Keratinocyte (primary cell): ENCODE measurements at regions not wholly inside any gene's neighbourhood (a gene's known extent, or its start where the extent isn't known, plus 50 kb on each side); places are given as distances from the start of the nearest gene placed in this dataset.

Source experiments
- DNase-seq: peaks from one replicate; pipeline ENCODE4 v3.0.0-alpha.2; 2011; ENCODE audit warnings: low read depth, missing footprints, low spot score
- FAIRE-seq: peaks from 2 replicates; lab custom pipeline; 2011; peaks lifted over from hg19 to GRCh38; lab: Jason Lieb, UNC
- H2AFZ ChIP-seq: 2 replicates; pipeline ENCODE4 v1.6.0; 2012; ENCODE audit warnings: low read length, control low read depth, inconsistent platforms; ENCODE audit not compliant: control insufficient read depth
- H3K27ac ChIP-seq: 2 replicates; pipeline ENCODE4 v1.5.1; 2011; ENCODE audit warnings: low read length; ENCODE audit not compliant: control insufficient read depth, insufficient read depth
- H3K27me3 ChIP-seq: 3 replicates; pipeline ENCODE4 v1.6.0; 2011; ENCODE audit warnings: low read length; ENCODE audit not compliant: control insufficient read depth, insufficient read depth; ENCODE audit errors: extremely low read depth
- H3K36me3 ChIP-seq, 2 experiments: 2 replicates in 1 of 2; 3 replicates in 1 of 2; pipeline ENCODE4 v1.5.1; 2011; ENCODE audit warnings: low read length in 2 of 2, mild to moderate bottlenecking in 1 of 2; ENCODE audit not compliant: control insufficient read depth in 2 of 2, insufficient read depth in 2 of 2; ENCODE audit errors: extremely low read depth in 1 of 2
- H3K4me1 ChIP-seq: 3 replicates; pipeline ENCODE4 v1.5.1; 2011; ENCODE audit warnings: low read length; ENCODE audit not compliant: control insufficient read depth, insufficient read depth; ENCODE audit errors: extremely low read depth
- H3K4me2 ChIP-seq: 3 replicates; pipeline ENCODE4 v1.6.0; 2011; ENCODE audit warnings: low read depth, low read length; ENCODE audit not compliant: control insufficient read depth, insufficient read depth; ENCODE audit errors: extremely low read depth
- H3K4me3 ChIP-seq, 3 experiments: fragments of 200-600 bp in 1 of 3; sonication (generic) in 1 of 3; 2 replicates in 2 of 3; 3 replicates in 1 of 3; pipeline ENCODE4 v1.5.1; 2011 to 2016; ENCODE audit warnings: low read length in 3 of 3, mild to moderate bottlenecking in 3 of 3, control low read depth in 2 of 3, inconsistent platforms in 1 of 3, low read depth in 1 of 3, mixed read lengths in 1 of 3, mixed run types in 1 of 3, moderate library complexity in 1 of 3; ENCODE audit not compliant: control insufficient read depth in 2 of 3, insufficient read depth in 2 of 3; ENCODE audit errors: extremely low read depth in 1 of 3
- H3K79me2 ChIP-seq: 2 replicates; pipeline ENCODE4 v1.6.0; 2012; ENCODE audit warnings: low read length; ENCODE audit not compliant: control insufficient read depth, insufficient read depth
- H3K9ac ChIP-seq: 3 replicates; pipeline ENCODE4 v1.6.0; 2011; ENCODE audit warnings: low read length; ENCODE audit not compliant: control insufficient read depth, insufficient read depth; ENCODE audit errors: extremely low read depth
- H3K9me1 ChIP-seq: 3 replicates; pipeline ENCODE4 v1.6.0; 2011; ENCODE audit warnings: low read length; ENCODE audit not compliant: control insufficient read depth, insufficient read depth; ENCODE audit errors: extremely low read depth
- H3K9me3 ChIP-seq: 2 replicates; pipeline ENCODE4 v1.5.1; 2012; ENCODE audit warnings: low read depth, low read length; ENCODE audit not compliant: control insufficient read depth
- H4K20me1 ChIP-seq: 3 replicates; pipeline ENCODE4 v1.6.0; 2011; ENCODE audit warnings: low read length; ENCODE audit not compliant: control insufficient read depth, insufficient read depth; ENCODE audit errors: extremely low read depth
- EZH2 ChIP-seq: IDR thresholded peaks from one replicate; pipeline ENCODE4 v1.6.1; 2012; ENCODE audit warnings: inconsistent platforms, mild to moderate bottlenecking, low read length, moderate library complexity
- dilution Hi-C: fragments of 300-500 bp; cut with MboI; formaldehyde crosslinking; loops from one replicate; pipeline ENCODE4 v1.7.0; 2020; ENCODE audit warnings: low sequenced_read_pairs; ENCODE audit not compliant: extremely low pct_ligation_motif_present
- TF ChIP-seq, protein P1 (sequence below), 3 experiments: IDR thresholded peaks in 1 of 3; conservative IDR thresholded peaks in 1 of 3; optimal IDR thresholded peaks in 1 of 3; 2 replicates in 2 of 3; 3 replicates in 1 of 3; pipeline versions ENCODE3 to v1.5.1; 2011; ENCODE audit warnings: low read length in 3 of 3, mild to moderate bottlenecking in 3 of 3, moderate library complexity in 2 of 3, control low read depth in 1 of 3, inconsistent platforms in 1 of 3; ENCODE audit not compliant: insufficient read depth in 2 of 3; ENCODE audit errors: extremely low read depth in 1 of 3

DNA sequence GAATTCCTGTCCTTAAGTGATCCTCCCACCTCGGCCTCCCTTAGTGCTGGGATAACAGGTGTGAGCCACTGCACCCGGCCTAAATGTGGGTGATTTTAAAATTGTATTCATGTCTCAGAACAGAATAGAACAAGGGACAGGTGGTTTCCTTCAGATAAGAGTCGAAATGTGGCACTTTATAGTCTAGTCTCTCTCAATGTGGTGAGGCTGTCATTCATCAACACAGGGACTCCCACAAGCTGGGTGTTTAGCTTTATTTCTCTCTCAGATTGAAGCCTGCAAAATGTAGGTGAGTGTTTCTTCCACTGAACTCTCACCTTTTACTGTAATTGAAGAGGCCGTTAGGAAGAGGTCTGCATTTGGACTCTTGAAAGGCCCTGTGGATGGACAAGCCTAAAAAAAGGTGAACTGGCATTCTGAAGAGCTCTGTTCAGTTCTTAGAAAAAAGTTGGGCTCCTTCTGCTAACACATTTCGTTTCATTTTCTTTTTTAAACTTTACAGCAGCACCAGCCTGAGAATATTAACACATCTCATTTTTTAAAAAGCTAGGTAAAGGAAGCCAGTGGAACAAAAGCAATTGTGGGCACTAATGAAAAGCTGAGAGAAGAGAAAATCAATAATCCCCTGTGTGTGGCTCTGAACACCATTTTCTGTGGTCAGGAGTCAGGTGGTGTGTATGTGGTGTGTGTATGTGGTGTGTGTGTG lies 126.2 kb upstream of the SLC28A3 start:
- Histone ChIP-seq H3K27ac (no peak overlapping the region), H3K4me1 (no peaks in the 10 kb centered on the region), H3K9ac (no peak overlapping the region), H3K27me3 (no peaks in the 10 kb centered on the region), H3K36me3 (no peaks in the 10 kb centered on the region), H3K4me3 (no peak overlapping the region), H3K4me2 (no peak overlapping the region), H3K79me2 (no peaks in the 10 kb centered on the region), H3K9me1 (no peaks in the 10 kb centered on the region), H4K20me1 (no peaks in the 10 kb centered on the region), H3K9me3 (no peaks in the 10 kb centered on the region), H2AFZ (no peak overlapping the region)
- FAIRE-seq (no peak), DNase-seq (no peak)
- dilution Hi-C loops: no loop called here
- TF ChIP-seq, protein P1, sequence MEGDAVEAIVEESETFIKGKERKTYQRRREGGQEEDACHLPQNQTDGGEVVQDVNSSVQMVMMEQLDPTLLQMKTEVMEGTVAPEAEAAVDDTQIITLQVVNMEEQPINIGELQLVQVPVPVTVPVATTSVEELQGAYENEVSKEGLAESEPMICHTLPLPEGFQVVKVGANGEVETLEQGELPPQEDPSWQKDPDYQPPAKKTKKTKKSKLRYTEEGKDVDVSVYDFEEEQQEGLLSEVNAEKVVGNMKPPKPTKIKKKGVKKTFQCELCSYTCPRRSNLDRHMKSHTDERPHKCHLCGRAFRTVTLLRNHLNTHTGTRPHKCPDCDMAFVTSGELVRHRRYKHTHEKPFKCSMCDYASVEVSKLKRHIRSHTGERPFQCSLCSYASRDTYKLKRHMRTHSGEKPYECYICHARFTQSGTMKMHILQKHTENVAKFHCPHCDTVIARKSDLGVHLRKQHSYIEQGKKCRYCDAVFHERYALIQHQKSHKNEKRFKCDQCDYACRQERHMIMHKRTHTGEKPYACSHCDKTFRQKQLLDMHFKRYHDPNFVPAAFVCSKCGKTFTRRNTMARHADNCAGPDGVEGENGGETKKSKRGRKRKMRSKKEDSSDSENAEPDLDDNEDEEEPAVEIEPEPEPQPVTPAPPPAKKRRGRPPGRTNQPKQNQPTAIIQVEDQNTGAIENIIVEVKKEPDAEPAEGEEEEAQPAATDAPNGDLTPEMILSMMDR (optimal IDR thresholded peaks at IDR 0.05 in 1 of 3, IDR thresholded peaks at IDR 0.05 in 1 of 3, conservative IDR thresholded peaks at IDR 0.05 in 1 of 3; ENCODE audit: extremely low read depth in 1 of 3, insufficient read depth in 2 of 3, low read length in 3 of 3): no peak

DNA sequence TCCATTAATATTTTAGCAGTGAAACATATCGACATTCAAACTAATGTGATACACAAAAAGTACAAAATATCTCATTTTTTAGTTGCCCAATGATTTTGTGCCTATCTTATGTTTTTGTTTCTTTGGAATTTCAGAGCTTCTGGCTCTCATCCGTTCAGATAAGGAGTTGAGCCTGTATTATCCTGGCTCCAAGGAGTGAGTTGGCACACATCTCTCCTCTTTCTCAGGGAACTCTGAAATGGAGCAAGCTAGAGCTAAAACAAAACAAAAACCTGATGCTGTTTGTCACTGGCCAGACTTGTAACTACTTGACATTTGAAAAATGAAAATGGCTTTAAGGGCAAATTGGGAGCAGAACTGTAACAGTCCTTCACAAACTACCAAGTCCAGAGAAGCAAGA lies 131.3 kb upstream of the SLC28A3 start:
- Histone ChIP-seq H3K4me1 (no peaks in the 10 kb centered on the region), H3K27ac (no peak overlapping the region), H2AFZ (no peak overlapping the region), H3K4me3 (no peak overlapping the region), H3K27me3 (no peaks in the 10 kb centered on the region), H3K9me1 (no peaks in the 10 kb centered on the region), H3K9me3 (no peaks in the 10 kb centered on the region), H3K79me2 (no peaks in the 10 kb centered on the region), H3K36me3 (no peaks in the 10 kb centered on the region), H4K20me1 (no peaks in the 10 kb centered on the region), H3K4me2 (no peak overlapping the region), H3K9ac (no peak overlapping the region)
- FAIRE-seq (no peak), DNase-seq (no peak)
- dilution Hi-C loops: no loop called here
- TF ChIP-seq, protein P1 (optimal IDR thresholded peaks at IDR 0.05 in 1 of 3, IDR thresholded peaks at IDR 0.05 in 1 of 3, conservative IDR thresholded peaks at IDR 0.05 in 1 of 3; ENCODE audit: extremely low read depth in 1 of 3, insufficient read depth in 2 of 3, low read length in 3 of 3): no peak
- no peak for TF ChIP-seq EZH2
